Osteoblast (primary cell): ENCODE measurements at regions not wholly inside any gene's neighbourhood (a gene's known extent, or its start where the extent isn't known, plus 50 kb on each side); places are given as distances from the start of the nearest gene placed in this dataset.

Experiments used
- DNase-seq: peaks from one replicate; pipeline ENCODE4 v3.0.0; 2011; ENCODE audit warnings: low spot score, mixed read lengths; ENCODE audit not compliant: insufficient read length; ENCODE audit errors: missing footprints
- H2AFZ ChIP-seq: 2 replicates; pipeline ENCODE4 v1.6.0; 2011; ENCODE audit warnings: mild to moderate bottlenecking, low read length
- H3K27ac ChIP-seq: 2 replicates; pipeline ENCODE4 v1.5.1; 2011; ENCODE audit warnings: mild to moderate bottlenecking, low read depth, low read length, moderate library complexity
- H3K27me3 ChIP-seq: 2 replicates; pipeline ENCODE4 v1.6.0; 2012; ENCODE audit warnings: mild to moderate bottlenecking, control low read depth, inconsistent platforms, low read length, moderate library complexity; ENCODE audit not compliant: insufficient read depth
- H3K36me3 ChIP-seq: 2 replicates; pipeline ENCODE4 v1.5.1; 2011; ENCODE audit warnings: mild to moderate bottlenecking, low read length, control low read depth, moderate library complexity; ENCODE audit not compliant: insufficient read depth
- H3K4me1 ChIP-seq: 2 replicates; pipeline ENCODE4 v1.5.1; 2011; ENCODE audit warnings: mild to moderate bottlenecking, low read length, control low read depth, moderate library complexity; ENCODE audit not compliant: insufficient read depth
- H3K4me2 ChIP-seq: 2 replicates; pipeline ENCODE4 v1.6.0; 2011; ENCODE audit warnings: mild to moderate bottlenecking, low read length; ENCODE audit not compliant: insufficient read depth
- H3K4me3 ChIP-seq: fragments of 200-600 bp; sonication (generic); 3 replicates; pipeline ENCODE4 v1.5.1; 2012; ENCODE audit warnings: mild to moderate bottlenecking, low read length, inconsistent platforms; ENCODE audit not compliant: insufficient read depth
- H3K79me2 ChIP-seq: 2 replicates; pipeline ENCODE4 v1.6.0; 2012; ENCODE audit warnings: mild to moderate bottlenecking, low read length, control low read depth, inconsistent platforms; ENCODE audit not compliant: insufficient read depth
- H3K9me3 ChIP-seq: 2 replicates; pipeline ENCODE4 v1.5.1; 2011; ENCODE audit warnings: low read depth, low read length, control low read depth
- H4K20me1 ChIP-seq: 2 replicates; pipeline ENCODE4 v1.6.0; 2012; ENCODE audit warnings: mild to moderate bottlenecking, low read length, control low read depth; ENCODE audit not compliant: insufficient read depth
- TF ChIP-seq, protein P1 (sequence below): IDR thresholded peaks from 2 replicates; pipeline ENCODE4 v1.5.1; 2011; ENCODE audit warnings: mild to moderate bottlenecking, low read depth, low read length, moderate library complexity; ENCODE audit errors: extremely low read depth

GRCh38 chr18:29741461-29741860, 1301.1 kb downstream of the DSC3 start:
- no peak overlapping the region for H3K4me3 ChIP-seq
- no peaks in the 10 kb centered on the region for H3K9me3 ChIP-seq
- no peak for DNase-seq
- H3K27ac ChIP-seq, result no peak overlapping the region
- H2AFZ ChIP-seq, result no peak overlapping the region
- no peaks in the 10 kb centered on the region for H3K4me1 ChIP-seq
- no peaks in the 10 kb centered on the region for H3K27me3 ChIP-seq
- no peaks in the 10 kb centered on the region for H3K79me2 ChIP-seq
- no peak overlapping the region for H3K4me2 ChIP-seq
- no peaks in the 10 kb centered on the region for H3K36me3 ChIP-seq
- TF ChIP-seq, protein P1, sequence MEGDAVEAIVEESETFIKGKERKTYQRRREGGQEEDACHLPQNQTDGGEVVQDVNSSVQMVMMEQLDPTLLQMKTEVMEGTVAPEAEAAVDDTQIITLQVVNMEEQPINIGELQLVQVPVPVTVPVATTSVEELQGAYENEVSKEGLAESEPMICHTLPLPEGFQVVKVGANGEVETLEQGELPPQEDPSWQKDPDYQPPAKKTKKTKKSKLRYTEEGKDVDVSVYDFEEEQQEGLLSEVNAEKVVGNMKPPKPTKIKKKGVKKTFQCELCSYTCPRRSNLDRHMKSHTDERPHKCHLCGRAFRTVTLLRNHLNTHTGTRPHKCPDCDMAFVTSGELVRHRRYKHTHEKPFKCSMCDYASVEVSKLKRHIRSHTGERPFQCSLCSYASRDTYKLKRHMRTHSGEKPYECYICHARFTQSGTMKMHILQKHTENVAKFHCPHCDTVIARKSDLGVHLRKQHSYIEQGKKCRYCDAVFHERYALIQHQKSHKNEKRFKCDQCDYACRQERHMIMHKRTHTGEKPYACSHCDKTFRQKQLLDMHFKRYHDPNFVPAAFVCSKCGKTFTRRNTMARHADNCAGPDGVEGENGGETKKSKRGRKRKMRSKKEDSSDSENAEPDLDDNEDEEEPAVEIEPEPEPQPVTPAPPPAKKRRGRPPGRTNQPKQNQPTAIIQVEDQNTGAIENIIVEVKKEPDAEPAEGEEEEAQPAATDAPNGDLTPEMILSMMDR, result no peak
- H4K20me1 ChIP-seq, result no peaks in the 10 kb centered on the region

GRCh38 chr18:29737620-29738019, 1304.9 kb downstream of the DSC3 start:
- Histone ChIP-seq H3K4me3 (no peak overlapping the region), H3K36me3 (no peaks in the 10 kb centered on the region), H3K4me2 (no peak overlapping the region), H3K79me2 (no peaks in the 10 kb centered on the region), H3K27me3 (no peaks in the 10 kb centered on the region), H2AFZ (no peak overlapping the region), H4K20me1 (no peaks in the 10 kb centered on the region), H3K27ac (no peak overlapping the region), H3K4me1 (no peaks in the 10 kb centered on the region), H3K9me3 (no peaks in the 10 kb centered on the region)
- TF ChIP-seq, protein P1, result no peak
- no peak for DNase-seq

DNA sequence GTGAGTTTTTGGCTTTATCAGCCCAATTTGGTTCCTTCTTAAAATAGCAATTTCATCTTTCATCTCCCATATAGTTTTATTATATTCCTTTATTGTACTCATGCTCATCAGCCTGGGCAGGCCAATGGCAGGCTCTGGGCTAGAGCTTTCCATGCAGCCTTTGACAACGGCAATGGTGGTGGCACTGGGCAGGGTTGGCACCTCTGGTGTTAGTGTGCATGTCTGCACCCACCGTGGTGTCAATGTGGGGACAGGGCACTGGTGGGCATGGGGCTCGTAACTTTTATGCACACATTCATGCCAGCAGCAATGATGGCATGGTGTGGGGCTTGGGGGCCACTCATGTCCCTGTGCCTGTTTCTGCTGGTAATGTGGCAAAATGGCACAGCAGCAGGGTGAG, 1305.4 kb downstream of the DSC3 start:
- H3K27ac ChIP-seq, result no peak overlapping the region
- no peak for DNase-seq
- H4K20me1 ChIP-seq, result no peaks in the 10 kb centered on the region
- no peaks in the 10 kb centered on the region for H3K36me3 ChIP-seq
- no peak overlapping the region for H3K4me3 ChIP-seq
- no peaks in the 10 kb centered on the region for H3K27me3 ChIP-seq
- TF ChIP-seq, protein P1, result no peak
- no peak overlapping the region for H3K4me2 ChIP-seq
- no peaks in the 10 kb centered on the region for H3K79me2 ChIP-seq
- no peaks in the 10 kb centered on the region for H3K4me1 ChIP-seq
- H2AFZ ChIP-seq, result no peak overlapping the region
- H3K9me3 ChIP-seq, result no peaks in the 10 kb centered on the region

DNA sequence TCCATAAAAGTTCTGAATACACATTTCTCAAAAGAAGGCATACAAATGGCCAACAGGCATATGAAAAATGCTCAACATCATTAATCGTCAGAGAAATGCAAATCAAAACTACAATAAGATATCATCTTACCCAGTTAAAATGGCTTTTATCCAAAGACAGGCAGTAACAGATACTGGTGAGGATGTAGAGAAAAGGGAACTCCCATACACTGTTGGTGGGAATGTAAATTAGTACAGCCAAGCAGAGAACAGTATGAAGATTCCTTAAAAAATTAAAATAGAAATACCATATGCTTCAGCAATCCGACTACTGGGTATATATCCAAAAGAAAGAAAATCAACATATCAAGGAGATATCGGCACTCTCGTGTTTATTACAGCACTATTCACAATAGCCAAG, 1312.5 kb downstream of the DSC3 start:
- Histone ChIP-seq H3K4me2 (no peak overlapping the region), H3K27me3 (no peaks in the 10 kb centered on the region), H3K79me2 (no peaks in the 10 kb centered on the region), H2AFZ (no peak overlapping the region), H3K36me3 (no peaks in the 10 kb centered on the region), H3K27ac (no peak overlapping the region), H3K9me3 (no peaks in the 10 kb centered on the region), H4K20me1 (no peaks in the 10 kb centered on the region), H3K4me1 (no peaks in the 10 kb centered on the region), H3K4me3 (no peak overlapping the region)
- TF ChIP-seq, protein P1, result no peak
- DNase-seq, result no peak
